Upper lobe of left lung (tissue), 4 donors: ENCODE measurements at regions not wholly inside any gene's neighbourhood (a gene's known extent, or its start where the extent isn't known, plus 50 kb on each side); places are given as distances from the start of the nearest gene placed in this dataset.

Source experiments
- EP300 ChIP-seq, 4 donors: sonication (generic); formaldehyde crosslinking; IDR thresholded peaks; one replicate each; pipeline ENCODE4 v1.5.1; 2017; ENCODE audit warnings: antibody characterized with exemption in 4 of 4, control low read depth in 2 of 4
- POLR2A ChIP-seq, 4 donors: fragments of 450-650 bp; IDR thresholded peaks; one replicate each; pipeline ENCODE4 v1.5.1; 2016 to 2017; ENCODE audit warnings: antibody characterized with exemption in 4 of 4, mild to moderate bottlenecking in 2 of 4
- POLR2AphosphoS5 ChIP-seq, 2 donors: sonication (generic); formaldehyde crosslinking; IDR thresholded peaks; one replicate each; pipeline ENCODE4 v1.5.1; 2017; ENCODE audit warnings: antibody characterized with exemption in 2 of 2
- TF ChIP-seq, protein P1 (sequence below), 6 experiments: fragments of 450-650 bp in 4 of 6; fragments of 200-600 bp in 2 of 6; sonication (generic) in 2 of 6; IDR thresholded peaks; one replicate each; pipeline ENCODE4 v1.5.1; 2016 to 2019; ENCODE audit warnings: antibody characterized with exemption in 6 of 6

DNA sequence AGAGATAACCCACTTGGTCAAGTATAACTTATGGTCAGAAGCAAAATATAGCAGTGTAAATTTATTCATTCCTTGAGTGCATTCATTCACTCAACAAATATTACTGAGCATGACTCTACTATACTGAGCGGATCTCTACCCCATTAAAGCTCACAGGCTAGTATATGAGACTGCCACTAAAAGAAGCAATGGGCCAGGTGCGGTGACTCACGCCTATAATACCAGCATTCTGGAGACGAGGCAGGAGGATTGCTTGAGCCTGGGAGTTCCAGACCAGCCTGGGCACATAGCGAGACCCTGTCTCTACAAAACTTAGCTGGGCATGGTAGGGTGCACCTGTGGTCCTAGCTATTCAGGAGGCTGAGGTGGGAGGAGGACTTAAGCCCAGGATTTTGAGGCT is 197.6 kb upstream of the BLID start:
- TF ChIP-seq, protein P1, sequence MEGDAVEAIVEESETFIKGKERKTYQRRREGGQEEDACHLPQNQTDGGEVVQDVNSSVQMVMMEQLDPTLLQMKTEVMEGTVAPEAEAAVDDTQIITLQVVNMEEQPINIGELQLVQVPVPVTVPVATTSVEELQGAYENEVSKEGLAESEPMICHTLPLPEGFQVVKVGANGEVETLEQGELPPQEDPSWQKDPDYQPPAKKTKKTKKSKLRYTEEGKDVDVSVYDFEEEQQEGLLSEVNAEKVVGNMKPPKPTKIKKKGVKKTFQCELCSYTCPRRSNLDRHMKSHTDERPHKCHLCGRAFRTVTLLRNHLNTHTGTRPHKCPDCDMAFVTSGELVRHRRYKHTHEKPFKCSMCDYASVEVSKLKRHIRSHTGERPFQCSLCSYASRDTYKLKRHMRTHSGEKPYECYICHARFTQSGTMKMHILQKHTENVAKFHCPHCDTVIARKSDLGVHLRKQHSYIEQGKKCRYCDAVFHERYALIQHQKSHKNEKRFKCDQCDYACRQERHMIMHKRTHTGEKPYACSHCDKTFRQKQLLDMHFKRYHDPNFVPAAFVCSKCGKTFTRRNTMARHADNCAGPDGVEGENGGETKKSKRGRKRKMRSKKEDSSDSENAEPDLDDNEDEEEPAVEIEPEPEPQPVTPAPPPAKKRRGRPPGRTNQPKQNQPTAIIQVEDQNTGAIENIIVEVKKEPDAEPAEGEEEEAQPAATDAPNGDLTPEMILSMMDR (IDR thresholded peaks at IDR 0.05) = no peak
- no peak for TF ChIP-seq POLR2A (IDR thresholded peaks at IDR 0.05)
- no peak for TF ChIP-seq POLR2AphosphoS5 (IDR thresholded peaks at IDR 0.05)
- no peak for TF ChIP-seq EP300 (IDR thresholded peaks at IDR 0.05)
